Osteoblast (primary cell): ENCODE measurements at regions not wholly inside any gene's neighbourhood (a gene's known extent, or its start where the extent isn't known, plus 50 kb on each side); places are given as distances from the start of the nearest gene placed in this dataset.

ENCODE experiments used
- DNase-seq: peaks from one replicate; pipeline ENCODE4 v3.0.0; 2011; ENCODE audit warnings: low spot score, mixed read lengths; ENCODE audit not compliant: insufficient read length; ENCODE audit errors: missing footprints
- H2AFZ ChIP-seq: 2 replicates; pipeline ENCODE4 v1.6.0; 2011; ENCODE audit warnings: mild to moderate bottlenecking, low read length
- H3K27ac ChIP-seq: 2 replicates; pipeline ENCODE4 v1.5.1; 2011; ENCODE audit warnings: mild to moderate bottlenecking, low read depth, low read length, moderate library complexity
- H3K27me3 ChIP-seq: 2 replicates; pipeline ENCODE4 v1.6.0; 2012; ENCODE audit warnings: mild to moderate bottlenecking, control low read depth, inconsistent platforms, low read length, moderate library complexity; ENCODE audit not compliant: insufficient read depth
- H3K36me3 ChIP-seq: 2 replicates; pipeline ENCODE4 v1.5.1; 2011; ENCODE audit warnings: mild to moderate bottlenecking, low read length, control low read depth, moderate library complexity; ENCODE audit not compliant: insufficient read depth
- H3K4me1 ChIP-seq: 2 replicates; pipeline ENCODE4 v1.5.1; 2011; ENCODE audit warnings: mild to moderate bottlenecking, low read length, control low read depth, moderate library complexity; ENCODE audit not compliant: insufficient read depth
- H3K4me2 ChIP-seq: 2 replicates; pipeline ENCODE4 v1.6.0; 2011; ENCODE audit warnings: mild to moderate bottlenecking, low read length; ENCODE audit not compliant: insufficient read depth
- H3K4me3 ChIP-seq: fragments of 200-600 bp; sonication (generic); 3 replicates; pipeline ENCODE4 v1.5.1; 2012; ENCODE audit warnings: mild to moderate bottlenecking, low read length, inconsistent platforms; ENCODE audit not compliant: insufficient read depth
- H3K79me2 ChIP-seq: 2 replicates; pipeline ENCODE4 v1.6.0; 2012; ENCODE audit warnings: mild to moderate bottlenecking, low read length, control low read depth, inconsistent platforms; ENCODE audit not compliant: insufficient read depth
- H3K9me3 ChIP-seq: 2 replicates; pipeline ENCODE4 v1.5.1; 2011; ENCODE audit warnings: low read depth, low read length, control low read depth
- H4K20me1 ChIP-seq: 2 replicates; pipeline ENCODE4 v1.6.0; 2012; ENCODE audit warnings: mild to moderate bottlenecking, low read length, control low read depth; ENCODE audit not compliant: insufficient read depth
- CTCF ChIP-seq: IDR thresholded peaks from 2 replicates; pipeline ENCODE4 v1.5.1; 2011; ENCODE audit warnings: mild to moderate bottlenecking, low read depth, low read length, moderate library complexity; ENCODE audit errors: extremely low read depth

DNA sequence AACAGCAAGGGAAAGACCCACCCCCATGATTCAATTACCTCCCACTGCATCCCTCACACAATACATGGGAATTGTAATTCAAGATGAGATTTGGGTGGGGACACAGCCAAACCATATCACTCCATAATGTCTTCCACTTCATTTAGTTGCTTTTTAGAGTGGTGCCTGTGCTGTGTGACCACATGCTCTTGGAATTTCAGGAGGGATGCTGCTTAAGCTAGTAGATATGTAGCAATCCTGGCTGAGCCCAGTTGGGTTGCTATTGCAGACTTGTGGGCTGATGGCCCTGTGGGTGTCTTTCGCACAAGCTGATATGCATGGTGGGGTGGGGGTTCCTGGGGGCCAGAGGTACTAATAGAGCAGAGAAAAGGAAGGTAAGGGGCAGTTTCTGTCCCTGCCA is 160.4 kb upstream of the SYT6 start:
- no peaks in the 10 kb centered on the region for H4K20me1 ChIP-seq
- no peaks in the 10 kb centered on the region for H3K79me2 ChIP-seq
- no peak overlapping the region for H2AFZ ChIP-seq
- no peak overlapping the region for H3K27ac ChIP-seq
- H3K27me3 ChIP-seq: no peaks in the 10 kb centered on the region
- H3K36me3 ChIP-seq: no peaks in the 10 kb centered on the region
- TF ChIP-seq CTCF: no peak
- no peaks in the 10 kb centered on the region for H3K9me3 ChIP-seq
- no peak overlapping the region for H3K4me2 ChIP-seq
- H3K4me1 ChIP-seq: peaks cover 47% of the 10 kb centered on the region
- H3K4me3 ChIP-seq: no peak overlapping the region
- DNase-seq: no peak

GRCh38 chr1:114310695-114311271 is 157.1 kb upstream of the SYT6 start:
- Histone ChIP-seq H3K36me3 (no peaks in the 10 kb centered on the region), H2AFZ (peak overlapping the region; percentile 62), H3K27ac (peak overlapping the region; percentile 83), H3K9me3 (no peaks in the 10 kb centered on the region), H3K4me3 (no peak overlapping the region), H3K79me2 (no peaks in the 10 kb centered on the region), H3K4me1 (peaks cover 31% of the 10 kb centered on the region), H3K27me3 (no peaks in the 10 kb centered on the region), H3K4me2 (peak overlapping the region; percentile 17), H4K20me1 (no peaks in the 10 kb centered on the region)
- DNase-seq: peak; percentile 87
- TF ChIP-seq CTCF: no peak

DNA sequence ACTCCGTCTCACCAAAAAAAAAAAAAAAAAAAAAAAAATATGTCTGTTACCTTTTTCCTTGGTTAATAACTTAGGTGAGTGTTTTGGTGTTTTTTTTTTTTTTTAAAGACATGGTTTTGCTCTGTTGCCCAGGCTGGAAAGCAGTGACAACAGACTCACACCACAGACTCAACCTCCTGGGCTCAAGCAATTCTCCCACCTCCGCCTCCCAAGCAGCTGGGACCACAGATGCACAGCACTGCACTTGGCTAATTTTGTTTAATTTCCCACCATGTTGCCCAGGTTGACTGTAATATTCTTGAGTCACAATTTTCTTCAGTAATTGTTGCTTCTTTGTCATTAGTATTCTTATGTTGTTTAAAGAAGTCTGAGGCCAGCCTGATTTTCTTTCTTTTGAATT is 149.2 kb upstream of the SYT6 start:
- Histone ChIP-seq H2AFZ (no peak overlapping the region), H3K27me3 (peaks cover 6% of the 10 kb centered on the region), H3K36me3 (no peaks in the 10 kb centered on the region), H3K27ac (no peak overlapping the region), H3K4me1 (no peaks in the 10 kb centered on the region), H3K9me3 (no peaks in the 10 kb centered on the region), H3K79me2 (no peaks in the 10 kb centered on the region), H3K4me2 (no peak overlapping the region), H4K20me1 (no peaks in the 10 kb centered on the region), H3K4me3 (no peak overlapping the region)
- TF ChIP-seq CTCF: no peak
- no peak for DNase-seq

DNA sequence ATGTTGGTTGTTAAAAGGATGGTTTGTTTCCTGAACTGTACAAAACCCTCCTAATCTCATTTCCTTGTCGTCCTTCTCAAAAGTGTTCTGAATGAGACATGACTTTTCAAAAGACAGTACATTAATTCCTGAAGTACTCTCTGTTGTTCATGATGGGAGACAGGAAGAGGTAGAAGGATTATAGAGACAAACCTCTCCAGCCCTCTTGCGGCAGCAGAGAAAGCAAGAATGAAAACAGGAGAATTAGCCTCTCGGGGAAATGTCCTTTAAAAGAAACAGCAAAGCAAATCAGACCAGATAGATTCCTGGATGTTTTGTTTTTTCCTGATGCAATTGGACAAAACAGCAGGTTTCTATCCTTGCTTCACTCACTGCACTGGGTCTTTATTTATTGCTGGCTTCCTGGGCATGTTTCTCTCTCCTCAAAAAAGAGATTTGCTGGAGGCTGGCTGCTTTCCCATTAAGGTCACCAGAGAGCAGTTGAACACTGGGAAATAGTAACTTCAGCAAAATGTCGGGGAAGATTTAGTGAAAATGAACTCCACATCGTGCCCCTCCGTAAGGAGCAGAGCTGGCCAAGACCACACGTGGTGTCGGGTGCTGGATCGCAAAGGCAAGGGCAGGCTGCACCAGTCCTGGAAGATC is 145.8 kb upstream of the SYT6 start:
- Histone ChIP-seq H3K4me1 (no peaks in the 10 kb centered on the region), H3K4me3 (no peak overlapping the region), H2AFZ (peak overlapping the region; percentile 63), H3K36me3 (no peaks in the 10 kb centered on the region), H3K27me3 (peaks cover 6% of the 10 kb centered on the region), H3K9me3 (no peaks in the 10 kb centered on the region), H3K4me2 (peak overlapping the region; percentile 39), H3K79me2 (no peaks in the 10 kb centered on the region), H4K20me1 (no peaks in the 10 kb centered on the region), H3K27ac (no peak overlapping the region)
- DNase-seq: no peak
- TF ChIP-seq CTCF: no peak
